Esophagus muscularis mucosa (tissue), 4 donors: ENCODE measurements at regions not wholly inside any gene's neighbourhood (a gene's known extent, or its start where the extent isn't known, plus 50 kb on each side); places are given as distances from the start of the nearest gene placed in this dataset.
A peak's percentile ranks its signal among the peaks of the same experiment; 100 is the strongest.

ENCODE experiments used
- DNase-seq: peaks from one replicate; pipeline ENCODE4 v3.0.0-alpha.2; 2017; ENCODE audit errors: extremely low spot score
- H3K27ac ChIP-seq, 4 donors: fragments of 200-600 bp; sonication (generic); replicated peaks in 1 of 4; 1 replicate in 3 of 4; 2 replicates in 1 of 4; pipeline ENCODE4 v1.5.1; 2016 to 2019; ENCODE audit warnings: mild to moderate bottlenecking in 1 of 4
- H3K27me3 ChIP-seq, 4 donors: fragments of 200-600 bp; sonication (generic); one replicate each; pipeline versions ENCODE4 v1.5.1 to v1.6.0; 2016 to 2019
- H3K36me3 ChIP-seq, 4 donors: fragments of 200-600 bp; sonication (generic); one replicate each; pipeline ENCODE4 v1.5.1; 2016 to 2019
- H3K4me1 ChIP-seq, 4 donors: fragments of 200-600 bp; sonication (generic); one replicate each; pipeline ENCODE4 v1.5.1; 2016 to 2019
- H3K4me3 ChIP-seq, 4 donors: fragments of 200-600 bp; sonication (generic); 1 replicate in 2 of 4; 2 replicates in 2 of 4; pipeline ENCODE4 v1.5.1; 2016 to 2019; ENCODE audit warnings: mild to moderate bottlenecking in 4 of 4, moderate library complexity in 1 of 4
- H3K9me3 ChIP-seq, 4 donors: fragments of 200-600 bp; sonication (generic); 1 replicate in 3 of 4; 2 replicates in 1 of 4; pipeline ENCODE4 v1.5.1; 2016 to 2019
- EP300 ChIP-seq: sonication (generic); formaldehyde crosslinking; IDR thresholded peaks from one replicate; pipeline ENCODE4 v1.6.1; 2017; ENCODE audit warnings: antibody characterized with exemption
- POLR2A ChIP-seq: fragments of 450-650 bp; IDR thresholded peaks from one replicate; pipeline ENCODE4 v1.6.1; 2017; ENCODE audit warnings: antibody characterized with exemption, moderate library complexity, mild to moderate bottlenecking, low read depth
- POLR2AphosphoS5 ChIP-seq, 2 donors: sonication (generic); formaldehyde crosslinking; IDR thresholded peaks; one replicate each; pipeline ENCODE4 v1.6.1; 2017; ENCODE audit warnings: antibody characterized with exemption in 2 of 2
- WGBS: methylation state at CpG from one replicate; pipeline ENCODE4 v1.1.5; 2018; 5-methylcytosine and 5-hydroxymethylcytosine counted together
- intact Hi-C: fragments of 100-400 bp; cut with DNase I; formaldehyde crosslinking; loops from one replicate; pipeline ENCODE4 v1.15.1; 2023
- TF ChIP-seq, protein P1 (sequence below), 3 experiments: fragments of 200-600 bp in 2 of 3; fragments of 450-650 bp in 1 of 3; sonication (generic) in 2 of 3; IDR thresholded peaks; one replicate each; pipeline ENCODE4 v1.5.1; 2017 to 2019; ENCODE audit warnings: antibody characterized with exemption in 3 of 3, mild to moderate bottlenecking in 2 of 3, moderate library complexity in 1 of 3

DNA sequence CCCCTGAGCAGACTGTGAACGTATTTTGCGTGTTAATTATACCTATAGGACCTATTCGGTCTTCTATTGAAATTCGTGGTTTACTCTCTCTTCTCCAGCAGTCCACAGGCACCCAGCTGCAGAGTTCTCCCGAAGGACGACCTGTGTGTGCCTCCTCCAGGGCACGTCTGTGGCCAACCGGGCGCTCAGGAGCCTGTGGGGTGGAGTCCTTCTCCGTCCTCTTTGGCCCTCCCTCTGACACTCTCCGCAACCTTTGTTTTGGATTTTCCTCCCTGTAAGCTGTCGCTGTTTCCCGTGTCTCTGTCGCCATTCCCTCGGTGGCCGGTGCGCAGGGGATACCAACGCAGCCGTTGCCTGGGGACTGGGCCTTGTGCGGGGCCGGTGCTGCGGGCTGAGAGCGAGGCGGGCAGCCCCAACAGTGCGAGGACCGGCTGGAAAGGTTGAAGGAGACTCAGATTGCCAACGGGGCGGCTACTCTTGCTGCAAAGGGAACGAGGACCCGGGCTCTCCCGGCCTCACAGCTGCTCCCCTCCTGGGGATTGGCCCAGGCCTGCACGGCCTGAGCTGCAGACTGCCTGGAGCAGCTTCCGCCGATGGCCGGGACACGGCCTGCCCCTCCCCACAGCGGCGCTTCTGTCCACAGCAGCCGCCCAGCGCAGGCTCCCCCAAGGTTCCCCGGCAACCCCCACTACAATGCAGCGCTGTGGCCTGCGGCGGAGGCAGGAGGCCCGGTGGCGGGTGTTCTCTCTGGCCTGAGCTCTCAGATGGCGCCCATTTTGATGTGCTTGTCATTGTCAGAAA is 221.0 kb downstream of the MTX2 start:
- Histone ChIP-seq H3K9me3 (no peaks in the 10 kb centered on the region), H3K27me3 (peaks cover 0 to 15% (median 0%) of the 10 kb centered on the region in 4 donors), H3K4me3 (peak overlapping the region in 2 of 4 donors; percentile 1 to 15), H3K36me3 (no peaks in the 10 kb centered on the region), H3K4me1 (peaks cover 8 to 55% (median 43%) of the 10 kb centered on the region in 4 donors), H3K27ac (peak overlapping the region; percentile 68 to 79 (median 72))
- TF ChIP-seq POLR2A (no peak), EP300 (no peak), POLR2AphosphoS5 (IDR thresholded peaks at IDR 0.05) (no peak)
- TF ChIP-seq, protein P1, sequence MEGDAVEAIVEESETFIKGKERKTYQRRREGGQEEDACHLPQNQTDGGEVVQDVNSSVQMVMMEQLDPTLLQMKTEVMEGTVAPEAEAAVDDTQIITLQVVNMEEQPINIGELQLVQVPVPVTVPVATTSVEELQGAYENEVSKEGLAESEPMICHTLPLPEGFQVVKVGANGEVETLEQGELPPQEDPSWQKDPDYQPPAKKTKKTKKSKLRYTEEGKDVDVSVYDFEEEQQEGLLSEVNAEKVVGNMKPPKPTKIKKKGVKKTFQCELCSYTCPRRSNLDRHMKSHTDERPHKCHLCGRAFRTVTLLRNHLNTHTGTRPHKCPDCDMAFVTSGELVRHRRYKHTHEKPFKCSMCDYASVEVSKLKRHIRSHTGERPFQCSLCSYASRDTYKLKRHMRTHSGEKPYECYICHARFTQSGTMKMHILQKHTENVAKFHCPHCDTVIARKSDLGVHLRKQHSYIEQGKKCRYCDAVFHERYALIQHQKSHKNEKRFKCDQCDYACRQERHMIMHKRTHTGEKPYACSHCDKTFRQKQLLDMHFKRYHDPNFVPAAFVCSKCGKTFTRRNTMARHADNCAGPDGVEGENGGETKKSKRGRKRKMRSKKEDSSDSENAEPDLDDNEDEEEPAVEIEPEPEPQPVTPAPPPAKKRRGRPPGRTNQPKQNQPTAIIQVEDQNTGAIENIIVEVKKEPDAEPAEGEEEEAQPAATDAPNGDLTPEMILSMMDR (IDR thresholded peaks at IDR 0.05) = no peak
- WGBS = 85% methylated on average over 29 of the region's 47 CpGs
- intact Hi-C loops = no loop called here
- no peak for DNase-seq

DNA sequence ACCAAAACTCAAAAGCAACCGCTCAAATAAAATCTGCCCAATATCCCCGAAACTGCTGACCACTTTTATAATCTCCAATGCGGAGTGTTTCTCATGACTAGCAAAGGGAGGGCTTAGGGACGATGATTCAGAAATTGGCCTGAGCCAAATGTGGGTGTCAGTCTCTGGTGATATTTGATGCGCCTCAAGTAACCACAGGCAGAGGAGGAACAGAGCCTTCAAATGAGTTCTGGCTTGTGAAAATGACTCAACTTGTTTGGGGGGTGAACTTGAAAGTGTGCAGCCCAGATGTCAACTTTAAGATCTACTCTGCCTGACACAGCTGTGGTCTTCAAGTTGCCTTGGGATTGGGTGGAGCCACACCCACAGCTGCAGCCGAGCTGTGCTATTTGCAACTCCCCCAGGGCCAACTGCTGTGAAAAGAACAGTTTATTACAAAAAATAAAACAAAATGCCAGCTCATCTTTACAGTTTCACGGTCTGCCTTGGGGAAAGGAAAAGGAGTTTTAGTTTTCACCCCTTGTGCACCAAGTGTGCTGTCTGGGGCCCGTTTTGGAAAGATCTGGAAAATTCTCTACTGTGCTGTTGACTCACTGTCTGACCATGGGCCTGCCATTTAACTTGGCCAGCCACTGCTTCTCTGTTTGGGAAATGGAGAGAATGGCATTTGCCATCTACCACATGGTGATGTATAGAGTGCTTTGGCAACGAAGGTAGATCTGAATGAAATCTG is 222.1 kb downstream of the MTX2 start:
- Histone ChIP-seq H3K4me1 (peaks cover 17 to 62% (median 50%) of the 10 kb centered on the region in 4 donors), H3K27me3 (peaks cover 0 to 15% (median 0%) of the 10 kb centered on the region in 4 donors), H3K36me3 (no peaks in the 10 kb centered on the region), H3K4me3 (no peak overlapping the region), H3K9me3 (no peaks in the 10 kb centered on the region), H3K27ac (peak overlapping the region; percentile 68 to 79 (median 72))
- DNase-seq = no peak
- 73% methylated on average over 9 of the region's 9 CpGs for WGBS
- peak; percentile 38 to 44 for TF ChIP-seq POLR2AphosphoS5 (IDR thresholded peaks at IDR 0.05)
- TF ChIP-seq POLR2A = no peak
- TF ChIP-seq, protein P1 (IDR thresholded peaks at IDR 0.05) = no peak
- no peak for TF ChIP-seq EP300
- intact Hi-C loops = no loop called here

DNA sequence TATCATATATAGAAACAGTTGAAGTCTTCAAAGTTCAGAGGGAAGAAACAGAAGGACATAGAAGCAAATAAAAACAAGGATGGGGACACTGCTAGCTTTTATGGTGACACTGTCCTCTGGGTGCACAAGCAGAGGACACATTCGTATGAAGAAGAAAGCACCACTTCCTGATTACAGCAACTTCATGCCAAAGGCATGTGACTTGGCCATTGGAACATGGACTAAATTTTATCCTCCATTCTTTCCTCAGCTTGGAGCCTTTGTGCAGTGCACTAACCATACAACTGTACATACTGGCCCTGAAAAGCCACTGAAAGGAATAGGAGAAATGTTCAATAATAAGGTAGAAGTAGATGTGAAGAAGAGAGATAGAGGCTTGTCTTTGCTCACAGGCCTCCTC is 223.3 kb downstream of the MTX2 start:
- Histone ChIP-seq H3K9me3 (no peaks in the 10 kb centered on the region), H3K27ac (peak overlapping the region in 1 of 4 donors; percentile 55), H3K4me3 (no peak overlapping the region), H3K27me3 (peaks cover 0 to 15% (median 0%) of the 10 kb centered on the region in 4 donors), H3K36me3 (no peaks in the 10 kb centered on the region), H3K4me1 (peaks cover 17 to 66% (median 54%) of the 10 kb centered on the region in 4 donors)
- 59% methylated on average over 1 of the region's 1 CpG for WGBS
- no peak for TF ChIP-seq POLR2A
- no peak for TF ChIP-seq EP300
- TF ChIP-seq, protein P1 (IDR thresholded peaks at IDR 0.05) = no peak
- no peak for TF ChIP-seq POLR2AphosphoS5 (IDR thresholded peaks at IDR 0.05)
- no peak for DNase-seq
- intact Hi-C loops = no loop called here

DNA sequence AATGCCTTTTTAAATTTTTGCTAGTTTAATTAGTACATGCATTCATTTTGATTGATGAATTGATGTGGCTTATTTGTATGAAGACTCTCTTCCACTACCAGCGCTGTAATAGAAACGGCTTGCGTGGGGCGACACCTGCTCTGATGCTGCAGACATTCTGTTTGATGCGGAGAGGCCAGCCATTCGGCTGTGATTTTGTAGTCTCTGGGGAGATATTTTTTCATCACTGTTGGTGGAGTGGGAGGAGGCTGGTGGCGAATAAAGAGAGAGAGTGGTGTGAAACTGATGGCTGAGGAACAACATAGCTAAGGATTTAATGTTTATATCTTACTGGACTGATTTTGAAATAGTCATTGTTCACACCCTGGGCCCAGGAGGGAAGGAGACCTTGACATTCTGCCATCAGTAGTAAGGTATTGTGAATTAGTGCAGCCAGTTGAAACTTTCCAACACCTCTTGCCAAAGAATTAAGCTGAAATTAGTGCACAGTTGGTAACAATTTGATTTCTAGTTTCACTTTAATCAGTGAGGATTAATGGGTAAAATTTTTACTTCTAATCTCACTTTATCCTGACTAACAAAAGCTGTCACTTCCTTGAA is 224.1 kb downstream of the MTX2 start:
- peaks cover 17 to 66% (median 54%) of the 10 kb centered on the region in 4 donors for H3K4me1 ChIP-seq
- DNase-seq = no peak
- H3K27me3 ChIP-seq = peaks cover 0 to 15% (median 0%) of the 10 kb centered on the region in 4 donors
- intact Hi-C loops = no loop called here
- H3K27ac ChIP-seq = peak overlapping the region; percentile 55 to 71 (median 62)
- TF ChIP-seq EP300 (no peak), POLR2A (no peak), POLR2AphosphoS5 (IDR thresholded peaks at IDR 0.05) (no peak)
- TF ChIP-seq, protein P1 (IDR thresholded peaks at IDR 0.05) = no peak
- 54% methylated on average over 7 of the region's 7 CpGs for WGBS
- no peaks in the 10 kb centered on the region for H3K36me3 ChIP-seq
- no peaks in the 10 kb centered on the region for H3K9me3 ChIP-seq
- no peak overlapping the region for H3K4me3 ChIP-seq
